Kidney epithelial cell (primary cell): ENCODE measurements at regions not wholly inside any gene's neighbourhood (a gene's known extent, or its start where the extent isn't known, plus 50 kb on each side); places are given as distances from the start of the nearest gene placed in this dataset.
A peak's percentile ranks its signal among the peaks of the same experiment; 100 is the strongest.

Source experiments
- DNase-seq: peaks from one replicate; pipeline ENCODE4 v3.0.0-alpha.2; 2010; ENCODE audit warnings: low read depth
- H3K27me3 ChIP-seq: 2 replicates; pipeline ENCODE4 v1.6.0; 2011; ENCODE audit warnings: low read length; ENCODE audit not compliant: control insufficient read depth, insufficient read depth
- H3K36me3 ChIP-seq: 2 replicates; pipeline ENCODE4 v1.5.1; 2011; ENCODE audit warnings: low read length; ENCODE audit not compliant: control insufficient read depth, insufficient read depth
- H3K4me3 ChIP-seq: 2 replicates; pipeline ENCODE4 v1.5.1; 2011; ENCODE audit warnings: low read depth, mild to moderate bottlenecking, control low read depth, low read length
- TF ChIP-seq, protein P1 (sequence below): IDR thresholded peaks from 2 replicates; pipeline ENCODE4 v1.5.1; 2011; ENCODE audit warnings: mild to moderate bottlenecking, moderate library complexity, low read length, control low read depth, inconsistent platforms; ENCODE audit not compliant: insufficient read depth, poor library complexity, severe bottlenecking

DNA sequence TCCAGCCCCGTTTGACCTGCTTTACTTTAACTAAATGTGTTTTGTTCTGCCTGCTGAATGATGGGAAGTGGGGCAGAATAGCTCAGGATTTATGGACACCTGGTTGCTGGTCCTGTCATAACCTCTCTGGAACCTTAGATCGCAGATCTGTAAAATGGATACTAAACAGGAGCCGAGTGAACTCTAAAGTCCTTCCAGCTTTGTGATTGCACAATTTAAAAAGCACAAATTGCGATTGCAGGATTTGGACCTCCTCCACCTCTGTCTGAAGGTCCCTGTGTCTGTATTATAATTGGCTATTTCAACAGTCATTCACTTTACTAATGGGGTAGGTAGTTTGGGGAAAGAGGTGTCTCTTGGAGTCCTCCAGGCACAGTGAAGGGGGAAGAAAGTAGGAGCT lies 220.4 kb downstream of the LY86 start:
- TF ChIP-seq, protein P1, sequence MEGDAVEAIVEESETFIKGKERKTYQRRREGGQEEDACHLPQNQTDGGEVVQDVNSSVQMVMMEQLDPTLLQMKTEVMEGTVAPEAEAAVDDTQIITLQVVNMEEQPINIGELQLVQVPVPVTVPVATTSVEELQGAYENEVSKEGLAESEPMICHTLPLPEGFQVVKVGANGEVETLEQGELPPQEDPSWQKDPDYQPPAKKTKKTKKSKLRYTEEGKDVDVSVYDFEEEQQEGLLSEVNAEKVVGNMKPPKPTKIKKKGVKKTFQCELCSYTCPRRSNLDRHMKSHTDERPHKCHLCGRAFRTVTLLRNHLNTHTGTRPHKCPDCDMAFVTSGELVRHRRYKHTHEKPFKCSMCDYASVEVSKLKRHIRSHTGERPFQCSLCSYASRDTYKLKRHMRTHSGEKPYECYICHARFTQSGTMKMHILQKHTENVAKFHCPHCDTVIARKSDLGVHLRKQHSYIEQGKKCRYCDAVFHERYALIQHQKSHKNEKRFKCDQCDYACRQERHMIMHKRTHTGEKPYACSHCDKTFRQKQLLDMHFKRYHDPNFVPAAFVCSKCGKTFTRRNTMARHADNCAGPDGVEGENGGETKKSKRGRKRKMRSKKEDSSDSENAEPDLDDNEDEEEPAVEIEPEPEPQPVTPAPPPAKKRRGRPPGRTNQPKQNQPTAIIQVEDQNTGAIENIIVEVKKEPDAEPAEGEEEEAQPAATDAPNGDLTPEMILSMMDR: no peak
- Histone ChIP-seq H3K4me3 (no peak overlapping the region), H3K36me3 (no peaks in the 10 kb centered on the region), H3K27me3 (no peaks in the 10 kb centered on the region)
- no peak for DNase-seq

DNA sequence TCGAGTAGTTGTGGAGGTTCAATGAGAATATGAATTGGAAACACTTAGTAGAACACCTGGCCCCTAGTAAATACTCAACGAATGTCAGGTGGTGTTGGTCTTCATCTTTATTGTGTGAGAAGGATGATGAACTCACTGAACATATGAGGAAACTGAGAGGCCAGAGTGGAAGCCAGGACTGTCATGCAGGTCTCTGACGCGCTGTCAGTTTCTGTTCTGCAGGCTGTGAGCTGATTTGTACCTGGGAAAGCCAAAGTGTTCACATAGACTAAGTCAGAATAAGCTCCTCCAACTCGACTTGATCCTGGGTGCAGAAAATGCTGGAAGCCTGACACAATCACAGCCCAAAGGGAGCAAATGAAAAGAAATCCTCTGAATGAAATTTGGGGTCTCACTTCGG lies 222.2 kb downstream of the LY86 start:
- Histone ChIP-seq H3K36me3 (no peaks in the 10 kb centered on the region), H3K4me3 (no peak overlapping the region), H3K27me3 (no peaks in the 10 kb centered on the region)
- TF ChIP-seq, protein P1: no peak
- no peak for DNase-seq

DNA sequence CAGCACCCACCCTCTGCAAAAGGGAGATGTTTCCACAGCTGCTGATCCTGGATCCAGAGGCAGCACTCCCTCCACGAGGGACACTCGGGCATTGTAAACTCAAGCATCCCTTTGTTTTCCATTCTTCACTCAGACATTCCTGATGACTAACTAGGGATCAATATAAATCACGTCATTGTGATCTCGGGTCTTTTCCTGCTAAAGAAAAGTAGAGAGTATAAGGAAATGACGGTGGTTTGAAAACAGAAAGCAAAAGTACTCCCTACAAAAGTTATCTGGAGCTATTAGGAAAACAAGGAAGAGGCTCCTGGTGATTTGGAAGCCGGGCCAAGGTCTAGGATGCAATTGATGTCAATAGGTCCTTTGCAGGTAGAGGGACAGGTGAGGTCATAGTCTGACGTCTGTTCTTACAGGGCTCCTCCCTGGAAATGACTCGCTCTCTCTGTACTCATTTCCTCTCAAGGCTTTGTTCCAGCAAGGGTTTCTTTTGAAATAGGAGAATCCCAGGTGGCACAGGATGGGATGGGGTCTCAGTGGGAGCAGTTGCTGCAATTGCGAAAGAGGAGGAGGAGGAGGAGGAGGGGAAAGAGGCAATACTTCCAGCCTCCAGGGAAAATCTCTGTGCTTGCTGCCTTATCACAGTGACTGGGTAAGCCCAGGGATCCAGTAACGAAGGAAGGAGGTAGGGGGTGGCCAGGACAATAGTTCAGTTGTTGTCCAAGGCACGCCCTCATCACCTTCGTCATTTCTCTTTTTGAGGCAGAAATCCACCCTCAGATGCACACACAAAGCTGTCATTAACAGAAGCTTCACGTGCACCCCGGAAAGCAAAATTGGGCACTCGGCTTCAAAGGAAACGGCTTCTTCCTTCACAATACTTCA lies 222.8 kb downstream of the LY86 start:
- no peaks in the 10 kb centered on the region for H3K36me3 ChIP-seq
- H3K27me3 ChIP-seq: no peaks in the 10 kb centered on the region
- H3K4me3 ChIP-seq: peak overlapping the region; percentile 7
- TF ChIP-seq, protein P1: no peak
- DNase-seq: peak; percentile 65

- no peaks in the 10 kb centered on the region for H3K27me3 ChIP-seq
- H3K36me3 ChIP-seq: no peaks in the 10 kb centered on the region
- H3K4me3 ChIP-seq: no peak overlapping the region
- TF ChIP-seq, protein P1: no peak
- DNase-seq: no peak
Observed at GRCh38 chr6:6812427-6812826, 223.9 kb downstream of the LY86 start.

DNA sequence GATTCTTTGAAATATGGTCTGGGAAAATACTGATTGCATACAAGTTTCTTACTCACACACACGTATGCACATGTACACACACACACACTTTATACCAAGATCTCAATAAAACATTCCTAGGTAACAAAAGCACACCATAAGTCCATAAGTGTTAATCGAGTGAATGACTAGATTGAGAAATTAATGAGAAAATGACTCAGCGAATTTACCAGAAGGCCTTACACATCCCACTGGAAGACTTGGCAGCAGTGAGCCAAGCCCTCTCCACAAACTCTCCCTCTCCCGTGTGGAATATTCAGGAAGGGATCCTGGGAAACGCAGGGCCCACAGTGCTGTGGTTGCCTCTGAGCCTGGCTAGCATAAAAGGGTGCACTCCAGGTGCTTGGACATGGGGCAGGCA lies 227.2 kb downstream of the LY86 start:
- no peak for DNase-seq
- TF ChIP-seq, protein P1: no peak
- Histone ChIP-seq H3K27me3 (no peaks in the 10 kb centered on the region), H3K36me3 (no peaks in the 10 kb centered on the region), H3K4me3 (no peak overlapping the region)

DNA sequence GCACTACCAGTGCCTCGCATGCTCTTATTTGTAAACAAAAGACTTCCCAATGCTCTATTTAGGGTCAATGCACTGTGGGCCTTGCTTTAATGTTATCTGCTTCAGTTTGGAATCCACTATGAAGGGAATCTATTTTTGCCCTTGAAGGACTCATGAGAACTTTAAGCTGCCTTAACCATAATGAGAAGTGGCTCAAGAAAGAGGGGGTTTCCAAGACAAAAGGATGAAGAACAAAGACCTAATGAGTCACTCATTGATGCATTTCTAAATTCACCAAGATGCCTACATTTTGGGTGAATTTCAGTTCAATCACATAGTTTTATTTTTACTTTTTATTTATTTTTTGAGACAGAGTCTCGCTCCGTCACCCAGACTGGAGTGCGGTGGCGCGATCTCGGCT lies 228.2 kb downstream of the LY86 start:
- H3K36me3 ChIP-seq: no peaks in the 10 kb centered on the region
- H3K27me3 ChIP-seq: no peaks in the 10 kb centered on the region
- no peak for DNase-seq
- H3K4me3 ChIP-seq: no peak overlapping the region
- TF ChIP-seq, protein P1: no peak
